ENCODE measurements at regions not wholly inside any gene's neighbourhood (a gene's known extent, or its start where the extent isn't known, plus 50 kb on each side); places are given as distances from the start of the nearest gene placed in this dataset.
"Not testable (repeated sequence)": the region's sequence is repeated elsewhere in the genome, so short reads cannot be mapped to it uniquely, and the experiment has no call there.

DNA sequence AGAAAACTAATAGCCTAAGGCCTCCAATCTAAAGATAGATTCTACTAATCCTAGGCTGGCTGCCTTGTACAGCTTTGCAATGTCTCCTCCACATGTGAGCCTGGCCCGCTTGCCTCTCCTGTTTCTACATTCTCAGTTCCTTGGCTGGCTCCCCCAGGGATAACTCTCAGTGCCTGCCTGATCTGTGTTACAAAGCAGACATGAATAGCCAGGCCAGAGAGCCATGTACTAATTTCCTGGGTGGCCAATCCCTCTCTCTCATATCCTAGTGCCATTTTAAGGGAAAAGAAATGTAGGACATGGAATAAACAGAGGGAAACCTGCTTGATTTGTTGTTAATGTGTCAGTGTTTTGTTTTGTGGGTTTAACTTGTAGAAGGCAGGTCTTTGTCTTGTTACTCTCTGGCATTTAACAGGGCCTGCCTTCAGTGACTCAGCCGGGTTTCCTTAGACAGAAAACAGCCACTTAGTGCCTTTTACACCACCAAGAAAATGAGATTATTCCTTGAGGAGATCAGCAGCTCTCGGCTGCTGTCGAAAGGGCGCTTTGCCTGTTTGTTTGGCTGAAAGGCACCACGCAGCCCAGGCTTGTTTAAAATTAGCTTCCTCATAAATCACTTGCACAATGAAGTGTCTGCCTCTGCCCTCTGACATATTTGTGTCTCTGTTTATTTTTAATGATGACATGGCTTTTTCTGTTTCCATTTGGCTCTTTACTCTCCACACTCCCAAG, 702.7 kb downstream of the MAFB start:
- DNase-seq (ENCODE audit: low read depth), result no peak

DNA sequence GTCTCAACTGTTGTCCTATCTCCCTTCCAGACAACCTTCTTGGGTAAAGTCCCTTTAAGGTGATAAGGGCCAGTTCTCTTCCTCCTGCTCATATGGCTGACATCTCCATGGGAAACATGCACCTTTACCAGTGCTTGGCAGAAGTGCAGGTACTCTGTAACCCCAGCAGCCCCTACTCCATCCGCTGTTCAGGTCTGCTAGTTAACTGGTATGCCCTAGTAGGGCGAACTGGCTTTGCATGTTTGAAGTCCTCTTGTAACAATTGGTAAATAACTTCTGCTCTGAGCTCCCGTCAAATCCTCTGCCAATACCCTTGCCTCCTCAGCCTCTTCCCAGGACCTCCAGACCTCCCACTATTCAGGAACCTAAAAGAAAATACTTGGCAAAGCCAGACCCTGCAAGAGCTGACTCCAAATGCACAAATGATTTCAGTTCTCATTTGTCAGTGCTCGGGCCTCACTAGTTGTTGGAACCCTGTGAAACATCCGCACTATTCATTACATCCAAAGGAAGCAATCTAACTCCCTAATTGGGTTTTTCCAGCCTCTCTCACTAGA, 703.7 kb downstream of the MAFB start:
- no peak for DNase-seq (ENCODE audit: low read depth)

DNA sequence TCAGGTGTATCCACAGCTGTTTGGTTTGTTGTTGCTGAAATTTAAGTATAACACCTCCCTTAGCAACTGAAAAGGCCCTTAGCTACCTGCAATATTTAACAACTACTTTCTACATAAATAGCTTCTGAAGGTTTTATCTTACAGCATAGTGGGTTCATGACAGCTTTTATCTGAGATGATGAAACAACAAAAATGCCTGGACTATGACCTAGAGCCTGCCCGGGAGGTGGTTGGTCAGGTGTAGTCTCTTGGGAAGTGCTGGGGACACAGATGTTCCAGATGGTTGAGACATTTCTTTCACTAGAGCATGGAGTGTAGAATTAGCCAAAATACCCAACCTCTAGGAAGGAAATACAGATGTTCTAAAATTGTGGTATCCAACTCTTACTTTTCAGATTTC, 705.4 kb downstream of the MAFB start:
- DNase-seq (ENCODE audit: low read depth), result no peak

DNA sequence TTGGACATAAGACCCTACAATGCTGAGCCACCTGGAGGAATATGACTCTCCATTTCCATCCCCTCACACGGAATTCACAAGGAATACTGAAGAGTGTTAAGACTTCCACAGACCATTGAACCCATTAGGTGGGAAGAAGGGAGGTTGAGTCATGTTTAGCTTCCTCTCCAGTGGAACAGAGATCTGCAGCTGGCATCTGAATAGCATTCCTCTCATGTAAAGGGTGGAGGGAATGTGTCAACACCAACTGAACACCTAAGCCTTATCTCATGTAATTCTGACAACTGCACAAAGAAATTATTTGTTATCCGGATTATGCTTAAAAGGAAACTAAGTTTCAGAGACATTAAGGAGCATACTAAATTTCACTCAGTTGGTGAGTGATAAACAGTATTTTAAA, 705.9 kb downstream of the MAFB start:
- DNase-seq (ENCODE audit: low read depth), result no peak

DNA sequence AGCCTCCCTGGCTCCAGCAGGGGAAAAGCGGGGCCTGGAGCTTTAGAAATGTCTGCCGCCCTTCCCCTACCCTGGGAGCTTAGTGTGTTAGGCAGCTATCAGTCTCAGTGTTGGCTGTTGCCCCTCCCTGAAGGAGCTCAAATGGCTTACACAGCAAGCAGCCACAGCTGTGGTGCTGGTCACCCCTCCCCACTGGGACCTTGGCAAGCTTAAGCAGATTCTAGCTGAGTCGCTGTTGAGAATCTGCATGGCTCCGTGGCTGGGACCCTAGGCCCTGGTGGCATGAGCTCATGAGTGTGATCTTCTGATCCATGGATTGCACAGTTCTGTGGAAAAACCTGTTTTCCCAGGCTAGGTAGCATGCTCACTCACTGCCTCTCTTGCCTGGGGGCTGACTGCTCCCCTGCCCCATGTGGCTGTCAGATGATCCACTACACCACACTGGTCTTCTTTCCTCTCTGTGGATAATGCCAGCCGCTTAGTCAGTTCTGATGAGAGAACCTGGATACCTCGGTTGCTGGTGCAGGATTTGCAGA, 714.0 kb downstream of the MAFB start:
- DNase-seq (ENCODE audit: low read depth), result no peak

DNA sequence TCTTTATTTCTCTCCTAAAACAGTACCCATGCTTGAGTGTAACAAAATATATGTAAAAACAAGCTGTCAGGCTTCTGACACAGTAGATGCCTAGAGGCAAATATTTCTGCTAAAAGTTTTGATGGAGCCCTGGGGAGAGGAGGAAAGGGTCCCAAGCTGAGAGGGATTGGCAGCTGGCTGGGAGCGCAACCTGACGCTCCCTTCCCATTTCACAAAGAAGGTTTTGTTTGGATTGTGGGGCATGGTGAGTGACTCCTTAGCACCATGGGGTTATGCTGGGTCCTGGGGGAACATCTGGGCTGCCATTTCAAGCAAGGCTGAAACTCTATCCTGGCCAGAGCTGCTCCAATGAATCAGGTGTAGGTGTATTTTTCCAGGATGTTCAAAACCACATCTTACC, 720.5 kb downstream of the MAFB start:
- DNase-seq (ENCODE audit: low read depth), result no peak

DNA sequence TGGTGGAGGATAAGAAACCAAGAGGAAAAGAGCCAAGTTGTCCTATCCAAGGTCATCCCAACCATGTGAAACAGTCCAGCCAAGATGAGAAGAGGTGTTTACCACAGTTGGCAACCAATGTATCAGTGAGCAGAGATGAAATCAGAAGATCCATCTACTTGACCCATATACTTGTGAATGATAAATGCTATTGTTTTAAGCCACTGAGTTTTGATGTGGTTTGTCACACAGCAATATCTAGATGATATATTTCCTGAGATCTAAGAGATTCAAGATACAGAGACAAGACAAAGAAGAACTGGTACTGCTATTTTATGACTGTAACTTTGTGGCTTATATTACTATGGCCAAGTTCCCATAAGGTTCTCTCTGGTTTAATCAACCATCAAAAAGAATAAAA, 721.2 kb downstream of the MAFB start:
- no peak for DNase-seq (ENCODE audit: low read depth)

DNA sequence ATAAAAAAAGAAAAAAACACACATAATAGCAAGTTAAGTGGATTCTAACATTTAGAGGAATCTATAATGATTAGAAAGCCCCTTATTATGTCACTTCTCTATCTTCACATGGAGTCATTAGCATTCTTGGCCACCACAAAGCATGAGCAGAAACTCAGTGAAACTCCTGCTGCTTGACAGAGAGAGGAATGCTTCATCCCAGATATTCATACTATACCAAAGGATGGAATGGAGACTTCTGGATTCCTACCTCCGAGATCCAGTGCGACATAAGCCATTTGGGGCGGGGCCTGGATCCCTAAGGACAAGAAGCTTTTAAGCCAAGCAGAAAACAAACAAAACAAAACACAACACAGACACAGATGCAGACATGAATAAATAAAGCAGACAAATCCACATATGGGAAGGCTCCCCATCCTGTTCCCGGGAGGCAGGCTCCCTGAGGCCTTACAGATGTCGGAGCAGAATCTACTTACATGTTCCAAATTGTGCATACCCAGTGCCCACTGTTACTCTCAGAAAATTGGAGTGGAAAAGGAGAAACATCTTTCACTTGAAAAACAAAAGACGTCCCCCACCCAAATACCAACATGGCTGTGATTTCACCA, 727.3 kb downstream of the MAFB start:
- no peak for DNase-seq (ENCODE audit: low read depth)

DNA sequence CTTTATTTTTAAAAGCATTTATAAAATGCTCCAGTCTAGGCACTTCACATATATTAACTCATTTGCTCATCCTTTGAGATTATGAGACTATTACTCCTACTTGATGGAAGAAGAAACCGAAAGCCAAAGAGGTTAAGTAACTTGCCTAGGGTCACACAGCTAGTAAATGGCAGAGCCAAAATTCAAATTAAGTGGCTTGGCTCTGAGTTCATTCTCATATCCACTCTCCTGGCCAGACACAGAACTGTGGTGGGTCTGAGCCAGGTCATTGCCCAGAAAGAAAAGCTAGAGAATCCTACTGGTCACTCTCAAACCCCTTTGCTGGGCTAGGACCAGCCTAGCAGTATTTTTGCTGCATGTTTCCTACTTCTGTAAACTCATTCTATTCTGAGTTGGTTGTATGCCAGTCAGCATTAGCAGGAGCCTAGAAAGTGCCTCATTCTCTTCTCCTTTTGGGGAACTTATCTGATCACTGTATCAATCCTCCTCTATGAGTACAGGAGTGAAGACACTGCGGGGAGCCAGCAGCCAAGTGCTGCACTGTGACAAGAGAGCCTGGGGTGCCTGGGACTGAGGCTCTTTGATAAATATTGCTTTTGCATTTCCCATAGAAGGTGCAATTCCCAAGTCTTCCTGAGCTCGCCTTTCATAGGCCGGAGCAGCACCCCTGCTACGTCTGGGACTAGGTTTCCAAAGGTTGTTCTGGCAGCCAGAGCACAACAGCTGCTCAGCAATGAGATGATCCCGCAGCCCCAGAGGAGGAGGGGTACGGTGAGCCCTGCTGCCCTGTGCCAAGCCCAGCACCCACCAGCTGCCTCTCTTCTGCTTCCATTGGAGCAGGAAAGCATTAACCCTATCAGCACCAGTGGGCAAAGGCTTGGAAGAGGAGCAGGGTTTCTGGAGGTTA, 728.3 kb downstream of the MAFB start:
- DNase-seq (ENCODE audit: low read depth), result no peak

DNA sequence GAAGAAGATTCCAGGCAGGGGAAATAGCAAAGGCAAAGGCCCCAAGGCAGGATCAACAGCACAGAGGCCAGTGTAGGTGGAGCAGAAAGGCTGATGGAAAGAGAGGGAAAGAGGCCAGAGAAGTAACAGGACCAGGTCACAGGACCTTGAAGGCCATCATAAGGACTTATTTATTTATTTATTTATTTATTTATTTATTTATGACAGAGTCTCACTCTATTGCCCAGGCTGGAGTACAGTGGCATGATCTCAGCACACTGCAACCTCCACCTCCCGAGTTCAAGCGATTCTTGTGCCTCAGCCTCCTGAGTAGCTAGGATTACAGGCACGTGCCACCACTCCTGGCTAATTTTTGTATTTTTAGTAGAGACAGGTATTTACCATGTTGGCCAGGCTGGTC, 731.1 kb downstream of the MAFB start:
- not testable (repeated sequence) for DNase-seq (ENCODE audit: low read depth)

DNA sequence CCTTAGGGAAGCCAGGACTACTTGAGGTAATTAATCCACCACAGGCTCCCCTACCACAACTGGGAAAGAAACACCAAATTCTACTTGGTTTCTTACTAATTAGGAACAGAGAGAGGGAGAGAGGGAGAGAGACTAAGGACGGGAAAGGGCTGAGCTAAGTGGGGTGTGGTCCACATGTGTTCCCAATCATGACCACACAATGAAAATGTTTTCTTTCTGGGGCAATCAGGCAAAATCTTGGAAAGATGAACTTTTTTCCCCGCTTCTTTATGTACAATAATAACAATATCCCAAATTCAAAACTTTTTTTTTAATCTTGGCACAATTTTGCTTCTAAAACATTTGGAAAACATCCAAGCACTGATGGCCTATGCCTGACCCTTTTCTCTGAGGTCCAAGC, 734.4 kb downstream of the MAFB start:
- DNase-seq (ENCODE audit: low read depth), result no peak

DNA sequence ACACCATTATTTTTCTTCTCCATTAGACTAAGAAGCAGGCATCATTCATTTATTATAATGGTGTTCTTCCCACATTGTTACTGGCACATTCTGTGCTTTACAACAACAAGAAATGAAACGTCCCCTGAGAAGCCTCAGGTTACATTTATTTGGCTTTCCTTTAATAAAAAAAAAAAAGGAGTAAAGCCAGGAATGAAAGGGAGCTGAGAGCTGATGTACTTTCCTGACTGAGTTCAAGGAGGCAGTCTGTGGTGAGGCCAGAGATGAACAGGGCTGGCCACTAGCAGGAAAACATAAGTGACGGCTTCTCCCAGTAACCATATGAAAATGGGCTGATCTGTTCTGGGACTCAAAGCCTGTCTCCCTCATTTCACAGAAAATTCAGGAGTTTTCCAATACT, 742.1 kb downstream of the MAFB start:
- no peak for DNase-seq (ENCODE audit: low read depth)

DNA sequence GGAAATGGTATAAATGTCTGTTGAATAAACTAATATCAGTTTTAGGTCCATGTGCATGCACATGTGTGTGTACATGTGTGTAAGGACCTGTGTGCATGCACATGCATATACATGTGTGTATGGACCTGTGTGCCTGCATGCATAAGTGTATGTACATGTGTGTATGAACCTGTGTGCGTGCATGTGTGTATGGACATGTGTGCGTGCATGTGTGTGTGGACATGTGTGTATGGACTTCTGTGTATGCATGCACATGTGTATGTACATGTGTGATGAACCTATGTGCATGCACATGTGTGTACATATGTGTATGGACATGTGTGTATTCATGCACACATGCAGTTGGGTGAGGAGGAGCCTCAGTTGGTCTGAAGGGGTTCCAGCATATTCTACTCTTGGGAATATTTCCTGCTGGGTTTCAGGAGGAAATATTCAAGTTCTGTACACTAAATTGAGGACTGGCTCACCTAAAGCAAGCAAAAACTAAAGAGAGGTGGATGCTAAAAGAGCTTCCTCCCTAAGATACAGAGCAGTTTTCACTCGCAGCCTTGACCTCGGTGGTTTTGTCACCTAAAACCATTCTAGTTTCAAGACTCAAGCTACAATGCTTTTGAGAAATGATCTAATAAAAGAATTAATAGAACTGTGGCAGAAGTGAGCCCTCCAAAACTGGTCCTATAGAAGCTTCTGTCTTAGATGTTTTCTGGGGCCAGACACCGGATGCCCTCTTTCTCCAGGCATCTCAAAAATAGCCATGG, 742.8 kb downstream of the MAFB start:
- no peak for DNase-seq (ENCODE audit: low read depth)

DNA sequence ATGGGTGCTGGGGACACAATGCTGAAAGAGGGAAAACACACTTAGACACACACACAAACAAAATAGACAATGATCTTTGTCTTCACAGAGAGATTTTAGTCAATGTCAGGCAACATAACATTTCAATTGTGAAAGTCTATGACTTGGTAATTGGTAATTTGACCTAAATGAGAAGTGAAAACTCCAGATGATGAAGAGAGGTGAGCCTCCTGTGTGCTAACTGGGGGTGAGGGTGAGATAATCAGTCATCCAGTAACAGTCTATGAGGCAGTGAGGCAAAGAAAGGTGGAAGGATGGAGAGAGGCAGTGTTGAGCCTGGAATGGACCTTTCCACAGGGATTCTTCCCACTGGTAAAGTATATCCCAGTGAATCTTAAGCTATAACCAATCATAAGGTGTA, 744.2 kb downstream of the MAFB start:
- DNase-seq (ENCODE audit: low read depth), result no peak

DNA sequence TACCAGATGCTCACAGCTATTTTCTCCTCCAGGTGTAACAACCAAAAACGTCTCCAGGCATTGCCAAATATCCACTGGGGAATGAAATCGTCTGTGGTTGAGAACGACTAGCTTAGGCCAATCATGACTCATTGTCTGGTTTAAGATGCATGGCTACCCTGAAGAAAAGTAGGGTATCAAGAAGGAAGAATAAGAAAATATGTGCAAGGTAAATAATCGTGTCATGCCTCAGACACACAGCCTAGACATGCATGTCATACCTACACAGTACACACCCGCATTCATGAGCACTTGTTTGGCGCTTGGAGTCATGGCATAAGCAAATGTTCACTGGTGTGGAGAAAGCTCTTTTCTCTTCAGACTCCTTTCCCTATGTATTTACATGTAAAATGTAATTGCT, 745.7 kb downstream of the MAFB start:
- no peak for DNase-seq (ENCODE audit: low read depth)

DNA sequence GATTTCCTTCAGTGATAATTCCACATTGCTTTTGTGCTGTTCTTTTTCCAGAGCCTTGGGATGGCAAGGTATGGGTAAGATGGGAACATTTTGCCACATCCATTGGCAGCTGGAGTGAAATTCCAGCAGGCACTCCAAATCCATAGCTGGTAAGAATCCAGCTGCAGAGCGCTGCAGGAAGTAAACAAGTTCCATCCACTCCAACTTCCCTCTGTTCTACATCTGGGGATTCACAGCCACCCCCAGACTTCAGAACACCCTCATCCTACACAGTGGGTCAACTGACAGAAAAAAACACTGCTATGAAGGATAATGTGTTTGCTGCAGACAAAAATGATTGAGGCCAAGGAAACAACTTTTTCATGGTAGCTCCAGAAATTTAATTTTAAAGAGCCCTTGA, 747.8 kb downstream of the MAFB start:
- DNase-seq (ENCODE audit: low read depth), result no peak

DNA sequence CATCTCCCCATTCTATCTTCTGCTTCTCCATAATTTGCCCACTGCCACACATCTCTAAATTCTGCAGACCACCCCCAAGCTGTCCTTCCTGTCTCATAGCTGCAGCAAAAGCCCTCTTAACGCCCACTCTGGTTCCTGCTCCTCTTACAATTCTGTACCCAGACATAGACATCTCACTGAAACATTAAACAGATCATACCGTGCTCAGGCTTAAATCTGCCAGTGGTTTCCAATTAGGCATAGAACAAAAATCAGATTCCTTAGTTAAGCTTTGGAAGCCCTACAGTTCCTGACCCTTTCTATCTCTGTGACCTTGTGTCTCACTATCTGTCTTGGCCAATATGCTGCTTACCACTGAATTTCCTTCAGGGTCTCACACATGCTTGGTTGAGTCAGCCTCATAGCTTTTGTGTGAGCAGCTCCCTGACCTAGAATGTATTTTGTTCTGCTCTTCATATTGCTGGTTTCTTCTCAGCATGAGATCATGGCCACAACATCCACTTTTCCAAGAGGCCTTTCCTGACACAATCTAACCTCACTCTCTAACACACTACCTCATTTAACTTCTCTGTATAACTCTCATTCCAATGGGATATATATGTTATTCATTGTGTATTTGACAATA, 749.7 kb downstream of the MAFB start:
- DNase-seq (ENCODE audit: low read depth), result no peak

DNA sequence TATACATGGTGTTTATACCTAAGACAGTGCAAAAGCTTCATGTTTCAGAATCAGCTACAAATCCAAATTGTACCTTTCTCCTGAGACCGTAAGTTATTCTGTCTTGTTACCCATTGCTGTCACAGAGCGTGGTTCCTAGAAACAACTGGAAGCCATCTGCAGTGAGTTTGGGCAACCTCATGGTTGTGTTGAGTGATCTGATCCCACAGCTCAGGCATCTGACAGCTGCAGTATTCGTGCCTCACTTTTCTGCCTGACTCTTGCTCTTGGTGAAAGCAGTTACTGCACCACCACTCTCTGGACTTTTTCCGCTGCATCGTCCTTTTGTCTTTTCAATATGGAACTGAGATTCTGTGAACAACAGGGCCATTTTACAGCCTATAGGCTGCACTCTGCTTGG, 752.6 kb downstream of the MAFB start:
- no peak for DNase-seq (ENCODE audit: low read depth)

DNA sequence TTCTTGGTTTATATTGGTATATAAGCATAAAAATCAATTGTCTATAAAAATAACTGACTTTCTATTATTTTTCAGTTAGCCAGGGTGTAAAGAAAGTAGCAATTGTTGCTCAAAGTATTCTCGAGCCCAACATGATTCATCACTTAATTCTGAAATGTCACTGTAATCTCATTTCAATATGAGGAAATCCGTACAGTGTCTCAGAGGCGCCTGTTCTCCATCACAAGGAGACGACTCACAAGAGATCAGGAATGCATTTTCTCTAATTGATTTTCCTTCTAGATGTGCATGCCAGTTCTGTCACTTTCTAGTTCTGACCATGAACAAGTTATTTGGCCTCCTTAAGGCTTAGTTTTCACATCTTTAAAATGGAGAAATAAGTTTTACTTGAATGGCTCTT, 753.1 kb downstream of the MAFB start:
- no peak for DNase-seq (ENCODE audit: low read depth)

DNA sequence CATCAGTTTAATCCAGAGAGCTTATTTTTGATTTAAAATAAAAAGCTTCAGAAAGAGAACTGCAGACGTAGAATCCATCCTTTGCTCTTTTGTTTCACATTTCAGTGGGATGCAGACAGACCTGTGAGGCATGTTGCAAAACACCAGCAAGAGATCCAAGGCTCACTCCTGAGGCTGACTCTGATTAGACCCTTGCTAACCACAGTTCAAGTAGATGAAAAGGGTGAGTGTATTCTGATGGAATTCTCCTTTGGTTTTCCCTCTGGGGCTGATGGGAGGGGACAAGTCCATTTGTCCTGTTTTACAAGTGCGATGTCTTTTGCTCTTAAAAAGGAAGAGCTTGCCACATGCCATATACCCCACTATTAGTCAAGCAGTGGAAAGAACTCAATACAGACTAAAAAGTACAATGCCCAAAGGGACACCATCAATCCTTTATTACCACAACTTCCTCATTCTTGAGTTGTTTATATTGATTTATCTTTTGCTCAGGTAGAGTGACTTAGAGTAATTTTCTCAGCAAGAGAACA, 772.7 kb downstream of the MAFB start:
- DNase-seq (ENCODE audit: low read depth), result no peak

DNA sequence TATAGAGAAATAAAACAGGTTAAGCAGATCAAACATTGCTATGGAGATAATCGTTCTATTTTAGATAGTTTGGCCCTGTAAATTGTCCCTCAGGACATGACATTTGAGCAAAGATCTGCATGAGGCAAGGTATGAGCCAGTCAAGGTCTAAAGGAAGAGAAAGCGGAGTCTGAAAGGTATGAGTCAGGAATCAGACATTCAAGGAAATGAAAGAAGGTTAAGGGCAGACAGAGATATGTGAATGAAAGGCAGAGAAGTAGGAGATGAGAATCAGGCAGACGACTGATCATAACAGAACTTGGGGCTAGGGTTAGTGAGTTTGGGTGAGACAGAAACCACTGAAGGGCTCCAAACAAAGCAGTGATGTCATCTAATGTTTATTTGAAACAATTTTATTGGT, 775.8 kb downstream of the MAFB start:
- DNase-seq (ENCODE audit: low read depth), result no peak

Data from CMK (cell line).